GM18868 (cell line): ENCODE measurements at regions not wholly inside any gene's neighbourhood (a gene's known extent, or its start where the extent isn't known, plus 50 kb on each side); places are given as distances from the start of the nearest gene placed in this dataset.

Experiments
- ATAC-seq: cut with Tn5 transposase; IDR thresholded peaks from one replicate; pipeline ENCODE4 v1.9.1; 2021; ENCODE audit warnings: mild to moderate bottlenecking, moderate library complexity; ENCODE audit not compliant: unreplicated experiment

DNA sequence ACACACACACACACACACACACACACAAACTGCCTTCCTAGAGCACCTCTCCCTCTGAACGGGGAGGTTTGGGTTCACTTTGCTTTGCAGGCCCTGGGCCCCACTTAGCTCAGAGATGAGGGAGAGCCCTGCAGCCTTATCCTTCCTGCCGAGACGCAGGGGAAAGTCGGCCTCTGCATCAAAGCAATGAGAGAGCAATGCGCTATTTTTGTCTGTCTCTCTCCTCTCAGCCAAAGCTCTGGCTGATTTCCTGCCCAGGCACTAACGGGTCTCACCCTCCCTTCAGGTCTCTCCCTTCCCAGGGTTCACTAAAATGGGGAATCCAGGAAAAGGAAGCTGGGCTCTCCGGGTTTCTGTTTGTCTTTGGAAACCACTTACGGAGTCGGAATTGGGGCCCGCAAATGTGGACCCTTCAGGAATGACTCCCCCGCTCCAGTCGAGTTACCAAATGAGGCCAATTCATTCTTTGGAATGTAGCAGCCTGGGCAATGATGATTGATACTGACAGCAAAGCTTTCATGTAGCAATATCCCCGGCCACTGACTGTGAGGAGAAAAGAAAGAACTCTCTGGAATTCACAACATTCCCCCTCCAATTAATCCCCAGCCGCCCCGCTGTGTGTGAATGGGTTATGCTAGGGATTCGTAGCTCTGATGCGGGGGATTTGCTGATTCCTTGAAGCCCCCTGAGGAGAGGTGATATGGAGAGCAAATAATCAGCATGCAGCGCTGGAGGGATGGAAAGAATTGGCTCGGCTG lies 61.5 kb upstream of the WLS start:
- no peak for ATAC-seq

GRCh38 chr1:68293122-68293521 lies 60.8 kb upstream of the WLS start:
- no peak for ATAC-seq

- ATAC-seq = no peak
Measured at GRCh38 chr1:68291688-68292384, 59.5 kb upstream of the WLS start.

- ATAC-seq = no peak
Measured at GRCh38 chr1:68287241-68287640, 54.9 kb upstream of the WLS start.

DNA sequence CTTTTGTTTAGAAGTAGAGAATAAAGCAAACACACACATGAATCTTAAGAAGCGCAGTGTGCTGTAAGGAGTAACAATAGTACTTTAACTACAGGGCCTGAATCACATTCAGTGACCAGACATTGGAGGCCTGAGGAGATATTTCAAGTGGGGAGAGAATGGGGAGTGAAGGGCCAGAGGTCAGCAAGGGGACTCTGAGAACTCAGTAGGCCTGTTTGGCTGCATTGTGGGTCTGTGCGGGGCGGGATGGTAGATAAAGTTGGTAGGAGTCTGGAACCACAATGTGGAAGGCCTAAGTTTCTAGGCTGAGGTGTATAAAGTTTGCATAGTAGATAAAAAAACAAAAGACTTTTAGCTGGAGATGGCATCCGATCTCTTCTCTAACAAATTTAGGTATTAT lies 52.7 kb upstream of the WLS start:
- no peak for ATAC-seq

DNA sequence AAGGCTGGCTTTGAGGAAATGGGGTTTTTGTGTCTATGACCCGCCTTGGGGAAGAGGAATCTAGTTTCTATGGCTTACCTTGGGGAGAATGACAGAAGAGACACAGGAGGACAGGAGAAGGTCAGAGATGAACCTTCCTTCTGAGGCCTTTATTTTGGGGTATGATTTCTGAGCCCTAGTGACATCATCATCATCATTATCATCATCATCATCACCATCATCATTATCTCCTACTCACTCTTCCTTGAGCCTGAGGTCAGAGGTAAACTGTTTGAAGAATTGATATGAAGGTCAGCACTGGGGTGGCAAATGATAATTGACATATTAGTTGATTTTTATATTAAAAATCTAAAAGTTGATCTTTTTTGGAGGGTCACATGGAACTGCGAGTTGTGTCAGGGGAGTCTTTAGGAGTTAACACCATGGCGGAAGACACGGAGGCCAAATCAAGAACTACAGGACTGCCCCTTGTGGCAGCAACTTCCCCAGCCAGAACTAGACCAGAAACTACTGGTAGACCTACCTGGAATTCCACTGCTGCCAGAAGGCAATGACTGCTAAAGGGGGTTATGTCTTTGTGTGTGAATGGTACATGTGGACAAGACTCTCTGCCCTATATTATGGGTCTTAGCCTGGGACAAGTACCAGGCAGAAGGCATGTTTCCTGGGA lies 49.8 kb upstream of the WLS start:
- ATAC-seq = no peak
